ENCODE measurements at regions not wholly inside any gene's neighbourhood (a gene's known extent, or its start where the extent isn't known, plus 50 kb on each side); places are given as distances from the start of the nearest gene placed in this dataset.

GRCh38 chr5:167598166-167598565 is 693.3 kb upstream of the WWC1 start:
- no peak for TF ChIP-seq CTCF (IDR thresholded peaks at IDR 0.05; ENCODE audit: extremely low read depth, low read depth, low read length)
- Histone ChIP-seq H3K36me3 (ENCODE audit: insufficient read depth, low read length) (no peaks in the 10 kb centered on the region), H4K20me1 (ENCODE audit: insufficient read depth, low read length) (no peaks in the 10 kb centered on the region), H3K9me3 (ENCODE audit: low read depth, low read length) (no peaks in the 10 kb centered on the region), H3K27me3 (ENCODE audit: insufficient read depth, low read length) (no peaks in the 10 kb centered on the region), H3K4me2 (ENCODE audit: insufficient read depth, low read length) (no peak overlapping the region), H3K4me3 (ENCODE audit: insufficient read depth, low read length) (no peak overlapping the region), H2AFZ (ENCODE audit: low read length) (no peak overlapping the region), H3K4me1 (ENCODE audit: insufficient read depth, low read length) (no peaks in the 10 kb centered on the region), H3K27ac (ENCODE audit: low read depth, low read length) (no peak overlapping the region), H3K79me2 (ENCODE audit: insufficient read depth, low read length) (no peaks in the 10 kb centered on the region)
- DNase-seq (ENCODE audit: insufficient read length, low spot score, missing footprints): no peak

GRCh38 chr5:167602067-167602466 is 689.4 kb upstream of the WWC1 start:
- DNase-seq (ENCODE audit: insufficient read length, low spot score, missing footprints): peak; percentile 19
- no peaks in the 10 kb centered on the region for H3K9me3 ChIP-seq (ENCODE audit: low read depth, low read length)
- no peaks in the 10 kb centered on the region for H3K27me3 ChIP-seq (ENCODE audit: insufficient read depth, low read length)
- no peaks in the 10 kb centered on the region for H3K79me2 ChIP-seq (ENCODE audit: insufficient read depth, low read length)
- no peak overlapping the region for H3K4me2 ChIP-seq (ENCODE audit: insufficient read depth, low read length)
- H2AFZ ChIP-seq (ENCODE audit: low read length): no peak overlapping the region
- H3K4me1 ChIP-seq (ENCODE audit: insufficient read depth, low read length): no peaks in the 10 kb centered on the region
- no peaks in the 10 kb centered on the region for H4K20me1 ChIP-seq (ENCODE audit: insufficient read depth, low read length)
- no peaks in the 10 kb centered on the region for H3K36me3 ChIP-seq (ENCODE audit: insufficient read depth, low read length)
- no peak overlapping the region for H3K4me3 ChIP-seq (ENCODE audit: insufficient read depth, low read length)
- TF ChIP-seq CTCF (IDR thresholded peaks at IDR 0.05; ENCODE audit: extremely low read depth, low read depth, low read length): no peak
- no peak overlapping the region for H3K27ac ChIP-seq (ENCODE audit: low read depth, low read length)

GRCh38 chr5:167603135-167603534 is 688.3 kb upstream of the WWC1 start:
- no peaks in the 10 kb centered on the region for H3K27me3 ChIP-seq (ENCODE audit: insufficient read depth, low read length)
- no peaks in the 10 kb centered on the region for H3K79me2 ChIP-seq (ENCODE audit: insufficient read depth, low read length)
- H4K20me1 ChIP-seq (ENCODE audit: insufficient read depth, low read length): no peaks in the 10 kb centered on the region
- H3K27ac ChIP-seq (ENCODE audit: low read depth, low read length): no peak overlapping the region
- H3K4me2 ChIP-seq (ENCODE audit: insufficient read depth, low read length): no peak overlapping the region
- no peaks in the 10 kb centered on the region for H3K36me3 ChIP-seq (ENCODE audit: insufficient read depth, low read length)
- H3K4me1 ChIP-seq (ENCODE audit: insufficient read depth, low read length): no peaks in the 10 kb centered on the region
- no peak for TF ChIP-seq CTCF (IDR thresholded peaks at IDR 0.05; ENCODE audit: extremely low read depth, low read depth, low read length)
- DNase-seq (ENCODE audit: insufficient read length, low spot score, missing footprints): no peak
- H3K4me3 ChIP-seq (ENCODE audit: insufficient read depth, low read length): no peak overlapping the region
- no peak overlapping the region for H2AFZ ChIP-seq (ENCODE audit: low read length)
- H3K9me3 ChIP-seq (ENCODE audit: low read depth, low read length): no peaks in the 10 kb centered on the region

GRCh38 chr5:167608390-167609272 is 682.8 kb upstream of the WWC1 start:
- no peak overlapping the region for H3K27ac ChIP-seq (ENCODE audit: low read depth, low read length)
- H3K4me1 ChIP-seq (ENCODE audit: insufficient read depth, low read length): no peaks in the 10 kb centered on the region
- no peaks in the 10 kb centered on the region for H3K9me3 ChIP-seq (ENCODE audit: low read depth, low read length)
- H4K20me1 ChIP-seq (ENCODE audit: insufficient read depth, low read length): no peaks in the 10 kb centered on the region
- no peaks in the 10 kb centered on the region for H3K79me2 ChIP-seq (ENCODE audit: insufficient read depth, low read length)
- no peaks in the 10 kb centered on the region for H3K27me3 ChIP-seq (ENCODE audit: insufficient read depth, low read length)
- H2AFZ ChIP-seq (ENCODE audit: low read length): no peak overlapping the region
- no peak for DNase-seq (ENCODE audit: insufficient read length, low spot score, missing footprints)
- H3K4me3 ChIP-seq (ENCODE audit: insufficient read depth, low read length): no peak overlapping the region
- no peaks in the 10 kb centered on the region for H3K36me3 ChIP-seq (ENCODE audit: insufficient read depth, low read length)
- no peak overlapping the region for H3K4me2 ChIP-seq (ENCODE audit: insufficient read depth, low read length)
- peak; percentile 20 for TF ChIP-seq CTCF (IDR thresholded peaks at IDR 0.05; ENCODE audit: extremely low read depth, low read depth, low read length)
